Nephron progenitor cell (in vitro differentiated cells): ENCODE measurements at regions not wholly inside any gene's neighbourhood (a gene's known extent, or its start where the extent isn't known, plus 50 kb on each side); places are given as distances from the start of the nearest gene placed in this dataset.

Source experiments
- DNase-seq: peaks from one replicate; pipeline ENCODE4 v3.0.0; 2021
- H3K27ac Mint-ChIP-seq: 2 replicates; pipeline ENCODE4 v1.8.0; 2021; ENCODE audit warnings: mild to moderate bottlenecking, moderate library complexity, mixed read lengths
- H3K27me3 Mint-ChIP-seq: 2 replicates; pipeline ENCODE4 v1.8.0; 2021; ENCODE audit warnings: mild to moderate bottlenecking, low read depth, mixed read lengths; ENCODE audit not compliant: poor library complexity
- H3K36me3 Mint-ChIP-seq: 2 replicates; pipeline ENCODE4 v1.8.0; 2021; ENCODE audit warnings: low read depth, mixed read lengths
- H3K4me1 Mint-ChIP-seq: 2 replicates; pipeline ENCODE4 v1.8.0; 2021; ENCODE audit warnings: mixed read lengths
- H3K4me3 Mint-ChIP-seq: 2 replicates; pipeline ENCODE4 v1.8.0; 2021; ENCODE audit warnings: mild to moderate bottlenecking, moderate library complexity, mixed read lengths
- H3K9me3 Mint-ChIP-seq: 2 replicates; pipeline ENCODE4 v1.8.0; 2021; ENCODE audit warnings: mild to moderate bottlenecking, moderate library complexity, mixed read lengths
- CTCF ChIP-seq: fragments of 200-600 bp; sonication (generic); IDR thresholded peaks from 2 replicates; pipeline ENCODE4 v1.5.0; 2021; ENCODE audit warnings: antibody characterized with exemption

GRCh38 chr4:35644591-35644990, 599.7 kb downstream of the ARAP2 start:
- no peaks in the 10 kb centered on the region for H3K27me3 Mint-ChIP-seq
- no peaks in the 10 kb centered on the region for H3K4me1 Mint-ChIP-seq
- no peaks in the 10 kb centered on the region for H3K9me3 Mint-ChIP-seq
- DNase-seq = no peak
- H3K27ac Mint-ChIP-seq = no peak overlapping the region
- TF ChIP-seq CTCF = no peak
- H3K4me3 Mint-ChIP-seq = no peak overlapping the region
- H3K36me3 Mint-ChIP-seq = no peaks in the 10 kb centered on the region

- H3K36me3 Mint-ChIP-seq = no peaks in the 10 kb centered on the region
- TF ChIP-seq CTCF = no peak
- no peak overlapping the region for H3K27ac Mint-ChIP-seq
- H3K9me3 Mint-ChIP-seq = no peaks in the 10 kb centered on the region
- DNase-seq = no peak
- H3K4me3 Mint-ChIP-seq = no peak overlapping the region
- peaks cover 3% of the 10 kb centered on the region for H3K27me3 Mint-ChIP-seq
- H3K4me1 Mint-ChIP-seq = no peaks in the 10 kb centered on the region
Measured at GRCh38 chr4:35649011-35649410, 595.3 kb downstream of the ARAP2 start.

GRCh38 chr4:35649778-35650177, 594.5 kb downstream of the ARAP2 start:
- Mint-ChIP-seq H3K4me1 (no peaks in the 10 kb centered on the region), H3K4me3 (no peak overlapping the region), H3K27ac (no peak overlapping the region), H3K36me3 (no peaks in the 10 kb centered on the region), H3K9me3 (no peaks in the 10 kb centered on the region), H3K27me3 (peaks cover 3% of the 10 kb centered on the region)
- no peak for DNase-seq
- TF ChIP-seq CTCF = no peak

- no peak for DNase-seq
- no peaks in the 10 kb centered on the region for H3K4me1 Mint-ChIP-seq
- no peak overlapping the region for H3K27ac Mint-ChIP-seq
- no peak for TF ChIP-seq CTCF
- H3K36me3 Mint-ChIP-seq = no peaks in the 10 kb centered on the region
- peaks cover 7% of the 10 kb centered on the region for H3K27me3 Mint-ChIP-seq
- H3K4me3 Mint-ChIP-seq = no peak overlapping the region
- no peaks in the 10 kb centered on the region for H3K9me3 Mint-ChIP-seq
Measured at GRCh38 chr4:35652197-35652596, 592.1 kb downstream of the ARAP2 start.

GRCh38 chr4:35653451-35653850, 590.9 kb downstream of the ARAP2 start:
- Mint-ChIP-seq H3K36me3 (no peaks in the 10 kb centered on the region), H3K27me3 (peaks cover 7% of the 10 kb centered on the region), H3K27ac (no peak overlapping the region), H3K4me3 (no peak overlapping the region), H3K4me1 (no peaks in the 10 kb centered on the region), H3K9me3 (no peaks in the 10 kb centered on the region)
- no peak for DNase-seq
- no peak for TF ChIP-seq CTCF

- no peaks in the 10 kb centered on the region for H3K27me3 Mint-ChIP-seq
- no peak for DNase-seq
- no peaks in the 10 kb centered on the region for H3K36me3 Mint-ChIP-seq
- H3K4me3 Mint-ChIP-seq = no peak overlapping the region
- no peaks in the 10 kb centered on the region for H3K9me3 Mint-ChIP-seq
- no peak overlapping the region for H3K27ac Mint-ChIP-seq
- no peak for TF ChIP-seq CTCF
- H3K4me1 Mint-ChIP-seq = no peaks in the 10 kb centered on the region
Measured at GRCh38 chr4:35673137-35673536, 571.2 kb downstream of the ARAP2 start.
